GM21717 (cell line): ENCODE measurements at regions not wholly inside any gene's neighbourhood (a gene's known extent, or its start where the extent isn't known, plus 50 kb on each side); places are given as distances from the start of the nearest gene placed in this dataset.

Experiments
- ATAC-seq: cut with Tn5 transposase; IDR thresholded peaks from one replicate; pipeline ENCODE4 v1.9.1; 2021; ENCODE audit warnings: mild to moderate bottlenecking, moderate library complexity; ENCODE audit not compliant: unreplicated experiment

- no peak for ATAC-seq
These were observed 578.0 kb downstream of the EFNA5 start for GRCh38 chr5:107092695-107093094.

DNA sequence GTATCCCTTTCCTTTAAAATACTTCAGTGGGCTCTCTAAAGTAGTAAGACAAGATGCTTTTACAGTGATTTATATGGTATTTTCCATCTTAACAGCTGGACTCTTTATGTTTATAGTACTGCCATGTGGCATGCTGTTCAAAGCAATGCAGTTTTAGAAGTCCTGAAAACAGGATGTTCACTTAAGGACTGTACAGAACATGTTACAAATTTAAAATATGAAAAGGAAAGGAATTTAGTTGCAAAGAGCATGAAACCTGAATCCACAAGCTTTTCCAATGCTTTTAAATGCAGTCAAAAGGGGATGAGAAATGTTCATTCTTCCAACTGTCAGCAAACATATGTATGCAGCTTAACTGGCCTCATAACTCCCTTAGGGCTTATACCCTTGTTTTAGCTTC, 580.2 kb downstream of the EFNA5 start:
- ATAC-seq: no peak

GRCh38 chr5:107088907-107089306, 581.8 kb downstream of the EFNA5 start:
- no peak for ATAC-seq

GRCh38 chr5:107085572-107085971, 585.2 kb downstream of the EFNA5 start:
- no peak for ATAC-seq

GRCh38 chr5:107074996-107075395, 595.7 kb downstream of the EFNA5 start:
- no peak for ATAC-seq

DNA sequence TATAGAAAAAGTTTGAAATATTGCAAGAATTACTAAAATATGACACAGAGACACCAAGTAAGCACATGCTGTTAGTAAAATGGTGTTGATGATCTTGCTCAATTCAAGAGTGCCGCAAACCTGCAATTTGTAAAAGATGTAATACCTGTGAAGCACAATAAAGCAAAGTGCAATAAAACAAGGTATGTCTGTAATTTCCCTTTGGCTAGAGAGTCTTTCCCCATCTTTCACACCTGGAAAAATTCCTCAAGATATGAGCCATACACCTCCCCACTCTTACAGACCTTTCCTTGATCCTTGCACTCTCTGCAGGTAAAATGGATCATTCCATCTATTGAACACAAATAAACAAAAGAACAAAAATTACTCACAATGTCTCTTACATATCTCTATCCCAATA, 597.8 kb downstream of the EFNA5 start:
- no peak for ATAC-seq

DNA sequence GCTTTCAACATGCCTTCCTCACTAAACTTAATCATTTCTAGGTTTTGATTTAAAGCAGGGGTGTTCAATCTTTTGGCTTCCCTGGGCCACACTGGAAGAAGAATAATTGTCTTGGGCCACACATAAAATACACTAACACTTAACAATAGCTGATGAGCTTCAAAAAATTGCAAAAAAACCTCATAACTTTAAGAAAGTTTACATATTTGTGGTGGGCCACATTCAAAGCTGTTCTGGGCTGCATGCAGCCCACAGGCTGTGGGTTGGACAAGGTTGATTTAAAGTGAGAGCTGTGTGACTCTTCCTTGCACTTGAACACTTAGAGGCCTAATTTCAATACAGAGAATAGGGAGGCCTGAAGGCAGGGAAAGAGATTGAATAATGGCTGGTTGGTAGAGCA, 598.3 kb downstream of the EFNA5 start:
- no peak for ATAC-seq

DNA sequence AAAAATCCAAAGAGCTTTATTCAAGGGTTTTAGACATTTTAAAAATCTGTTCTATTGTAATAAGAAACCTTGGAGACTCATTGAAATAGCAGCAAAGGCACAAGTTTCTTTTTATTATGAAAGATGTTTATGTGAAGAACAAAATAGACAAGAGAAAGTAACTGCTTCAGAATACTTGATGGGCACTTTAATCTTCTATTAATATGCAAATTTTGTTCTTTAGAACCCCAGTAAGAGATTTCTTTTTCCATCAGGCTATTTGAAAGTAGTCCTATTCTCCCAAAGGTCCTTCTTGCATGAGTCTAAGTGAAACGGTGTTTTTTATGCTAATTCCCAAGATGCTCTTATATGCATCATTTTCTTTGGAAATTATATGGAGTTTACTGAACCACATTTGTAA, 602.0 kb downstream of the EFNA5 start:
- no peak for ATAC-seq

DNA sequence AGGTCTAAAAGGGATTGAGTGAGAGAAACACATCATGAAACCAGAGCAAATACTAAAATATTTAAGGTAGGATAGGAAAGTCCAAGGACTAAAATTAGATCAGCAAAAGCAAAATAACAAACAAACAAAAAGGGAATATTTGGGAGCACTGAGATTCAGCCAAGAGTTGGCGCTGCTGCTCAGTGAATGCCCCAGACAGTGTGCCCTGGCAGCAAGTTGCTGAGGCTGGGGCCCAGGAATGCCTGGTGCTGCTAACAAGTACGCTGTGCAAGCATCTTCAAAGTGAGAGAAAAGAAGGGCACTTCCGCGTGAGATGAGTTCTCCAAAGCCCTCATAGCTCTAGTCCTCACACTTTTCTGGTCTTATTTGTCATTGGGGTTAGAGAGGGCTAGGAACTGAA, 603.3 kb downstream of the EFNA5 start:
- no peak for ATAC-seq

DNA sequence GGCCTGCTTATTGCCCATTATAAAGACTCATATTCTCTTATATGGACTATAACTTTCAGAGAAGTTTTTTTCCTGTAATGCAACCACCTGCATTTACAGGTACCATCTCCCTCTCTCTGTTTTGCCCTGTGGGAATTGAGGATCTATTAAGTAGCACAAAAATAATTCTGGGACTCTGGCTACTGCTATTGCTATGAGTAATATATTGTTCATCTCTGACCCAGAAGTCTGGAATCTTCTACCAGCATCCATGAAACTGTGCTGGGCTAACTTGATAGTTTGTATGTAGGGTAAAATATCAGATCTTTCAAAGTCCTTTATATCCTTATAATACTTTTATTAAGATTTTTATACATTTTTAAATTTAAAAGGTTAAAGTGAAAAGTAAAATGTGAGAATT, 607.2 kb downstream of the EFNA5 start:
- no peak for ATAC-seq

GRCh38 chr5:107058803-107059202, 611.9 kb downstream of the EFNA5 start:
- ATAC-seq: no peak

DNA sequence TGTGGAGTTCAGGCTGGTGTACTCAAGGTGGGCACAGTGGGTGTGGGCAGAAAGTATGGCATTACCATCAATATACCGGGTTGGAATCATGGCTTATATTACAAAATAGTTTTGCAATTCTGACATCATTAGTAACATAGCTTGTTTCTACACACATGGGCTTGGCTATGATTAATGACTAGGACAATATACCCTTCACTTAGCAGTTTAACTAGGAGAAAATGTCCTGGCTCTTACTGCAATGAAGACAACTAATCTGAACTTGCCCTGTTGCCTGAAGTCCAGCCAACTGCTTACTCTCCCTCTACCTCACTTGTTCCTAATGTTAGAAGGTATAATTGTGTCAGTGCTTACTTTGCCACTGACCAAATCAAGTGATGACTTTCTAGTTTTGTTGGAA, 612.5 kb downstream of the EFNA5 start:
- ATAC-seq: no peak

GRCh38 chr5:107056278-107056677, 614.5 kb downstream of the EFNA5 start:
- ATAC-seq: no peak

GRCh38 chr5:107047048-107047447, 623.7 kb downstream of the EFNA5 start:
- ATAC-seq: no peak

GRCh38 chr5:107043665-107044064, 627.1 kb downstream of the EFNA5 start:
- ATAC-seq: no peak

DNA sequence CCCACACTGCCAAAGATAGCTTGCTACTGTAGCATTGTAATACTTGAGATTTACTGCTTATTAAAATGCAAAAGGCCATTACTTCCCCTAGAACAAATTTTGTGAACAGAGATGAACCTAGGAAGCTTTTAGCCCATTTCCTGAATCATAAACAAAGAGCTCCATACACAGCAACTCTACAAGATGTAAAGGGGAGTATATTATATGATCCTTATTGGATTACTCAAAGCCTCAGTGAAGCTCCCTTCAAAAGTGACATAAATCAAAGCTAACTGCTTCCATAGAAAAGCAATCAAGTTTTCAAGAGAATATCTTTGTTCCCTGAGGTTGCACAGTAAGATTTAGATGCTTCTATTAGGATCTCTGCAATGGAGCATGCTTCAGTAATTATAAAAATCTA, 629.8 kb downstream of the EFNA5 start:
- no peak for ATAC-seq

- no peak for ATAC-seq
These were observed 638.1 kb downstream of the EFNA5 start for GRCh38 chr5:107032629-107033028.

- no peak for ATAC-seq
These were observed 641.8 kb downstream of the EFNA5 start for GRCh38 chr5:107028938-107029337.

DNA sequence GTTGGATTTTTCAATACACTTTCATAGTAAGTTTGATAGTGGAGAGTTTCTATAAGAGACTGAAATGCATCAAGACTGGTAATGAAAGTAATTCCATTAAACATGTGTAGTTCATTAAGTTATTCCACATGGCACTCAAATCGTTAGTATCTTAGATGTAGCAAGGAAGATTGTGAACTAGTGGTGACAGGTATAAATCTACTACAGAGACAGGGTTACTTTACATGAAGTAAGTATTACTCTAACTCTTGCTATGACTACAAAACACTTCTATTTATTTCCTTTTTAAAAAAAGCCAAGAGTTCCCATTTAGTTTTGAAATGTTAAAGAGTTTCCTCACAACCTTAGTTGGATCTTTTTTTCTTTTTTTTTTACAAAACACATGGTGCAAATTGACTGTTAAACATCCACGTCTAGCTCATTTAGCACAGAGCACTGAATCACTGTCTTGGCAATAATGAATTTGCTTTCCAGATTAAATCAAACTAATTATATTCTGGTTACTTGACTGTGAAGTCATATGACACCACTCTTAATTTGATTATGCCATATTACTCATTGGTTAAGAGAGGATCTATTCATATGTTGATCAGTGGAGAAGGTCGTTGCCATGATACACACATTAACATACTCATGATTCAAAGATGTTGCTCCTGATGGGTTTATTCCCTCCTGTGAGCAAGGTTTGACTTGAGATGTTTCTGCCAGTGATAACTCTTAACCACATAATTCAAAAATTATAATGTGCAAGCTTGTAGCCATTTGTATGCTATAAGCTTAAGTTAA, 644.8 kb downstream of the EFNA5 start:
- ATAC-seq: no peak

DNA sequence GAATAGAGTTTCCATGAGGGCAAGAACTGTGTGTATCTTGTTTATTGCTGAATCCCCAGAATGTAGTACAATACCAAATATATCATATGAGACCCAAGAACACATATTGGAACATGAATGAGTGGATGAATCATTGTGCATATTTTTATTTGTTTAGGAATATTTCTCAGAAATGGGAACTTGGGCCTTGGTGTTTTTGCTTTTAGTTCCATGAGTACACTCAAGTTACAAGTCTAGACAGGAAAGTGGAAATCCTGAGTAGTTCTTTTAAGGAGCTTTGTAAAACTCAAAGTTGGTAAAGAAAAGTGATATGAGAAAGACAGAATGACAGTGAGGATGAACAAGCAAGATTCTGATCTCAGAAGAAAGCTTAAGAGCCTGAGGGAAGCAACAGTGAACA, 647.0 kb downstream of the EFNA5 start:
- no peak for ATAC-seq

DNA sequence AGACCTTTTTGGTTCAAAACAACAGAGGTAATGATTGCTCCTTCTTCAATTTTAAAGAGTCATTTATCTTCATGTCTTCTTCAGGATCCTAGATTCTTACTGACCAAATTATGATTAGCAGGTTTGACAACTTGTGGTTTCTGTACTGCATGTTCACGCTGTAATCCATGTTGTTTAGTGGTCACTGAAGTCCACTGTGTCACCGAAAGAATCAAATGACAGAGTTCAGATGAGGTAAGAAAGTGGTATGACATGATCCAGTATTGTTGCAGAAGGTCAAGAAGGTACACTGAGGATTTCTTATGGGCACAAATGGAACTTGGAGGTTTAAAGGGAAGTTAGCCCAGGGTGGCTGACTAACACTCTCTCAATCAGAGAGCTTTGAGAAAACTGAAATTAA, 649.2 kb downstream of the EFNA5 start:
- ATAC-seq: no peak

GRCh38 chr5:107020626-107021025, 650.1 kb downstream of the EFNA5 start:
- ATAC-seq: no peak

DNA sequence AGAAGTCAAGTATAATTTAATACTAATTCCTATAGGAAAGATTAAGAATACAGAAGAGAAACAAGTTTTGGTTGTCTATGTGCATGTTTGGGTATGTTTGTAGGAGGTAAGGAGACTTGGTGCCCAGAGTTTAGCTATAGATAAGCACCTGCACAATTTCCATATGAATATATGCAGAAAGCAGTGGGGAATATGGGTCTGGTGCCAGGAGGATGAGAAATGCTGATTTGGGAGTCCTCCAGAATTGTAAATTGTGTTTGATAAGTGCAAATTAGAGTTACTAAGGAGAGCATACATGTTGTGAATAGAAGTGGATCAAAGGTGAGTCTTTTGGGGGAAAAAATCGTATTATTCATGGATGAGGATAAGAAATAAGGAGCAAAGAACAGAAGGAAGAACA, 653.1 kb downstream of the EFNA5 start:
- no peak for ATAC-seq
